Endodermal cell (in vitro differentiated cells): ENCODE measurements at regions not wholly inside any gene's neighbourhood (a gene's known extent, or its start where the extent isn't known, plus 50 kb on each side); places are given as distances from the start of the nearest gene placed in this dataset.

Experiments
- DNase-seq: peaks from one replicate; pipeline ENCODE4 v3.0.0-alpha.2; 2017
- H3K27ac ChIP-seq: 2 replicates; pipeline ENCODE4 v1.5.1; 2013; ENCODE audit warnings: mild to moderate bottlenecking, low read depth, low read length, moderate library complexity
- H3K27me3 ChIP-seq: 2 replicates; pipeline ENCODE4 v1.6.1; 2013; ENCODE audit warnings: mild to moderate bottlenecking, low read length, moderate library complexity; ENCODE audit not compliant: insufficient read depth, control insufficient read depth, poor library complexity, severe bottlenecking
- H3K36me3 ChIP-seq: 2 replicates; pipeline ENCODE4 v1.7.0; 2013; ENCODE audit warnings: mild to moderate bottlenecking, low read length, moderate library complexity; ENCODE audit not compliant: control insufficient read depth, insufficient read depth
- H3K4me1 ChIP-seq: one replicate; pipeline ENCODE4 v1.7.0; 2013; ENCODE audit warnings: low read length; ENCODE audit not compliant: control insufficient read depth, insufficient read depth
- H3K4me3 ChIP-seq: 2 replicates; pipeline ENCODE4 v1.5.1; 2013; ENCODE audit warnings: mild to moderate bottlenecking, low read length, moderate library complexity
- H3K9ac ChIP-seq: 2 replicates; pipeline ENCODE4 v1.6.1; 2013; ENCODE audit warnings: mild to moderate bottlenecking, low read length, moderate library complexity; ENCODE audit not compliant: poor library complexity, severe bottlenecking; ENCODE audit errors: extremely low read depth
- H3K9me3 ChIP-seq: 2 replicates; pipeline ENCODE4 v1.6.1; 2013; ENCODE audit warnings: mild to moderate bottlenecking, low read length, moderate library complexity; ENCODE audit not compliant: control insufficient read depth
- H3K27ac Mint-ChIP-seq: 2 replicates; pipeline ENCODE4 v1.8.0; 2020; ENCODE audit warnings: mixed read lengths
- H3K27me3 Mint-ChIP-seq: 2 replicates; pipeline ENCODE4 v1.8.0; 2021; ENCODE audit warnings: mild to moderate bottlenecking, mixed read lengths; ENCODE audit not compliant: insufficient read depth
- H3K36me3 Mint-ChIP-seq: 2 replicates; pipeline ENCODE4 v1.8.0; 2020; ENCODE audit warnings: low read depth, mixed read lengths
- H3K4me1 Mint-ChIP-seq: 2 replicates; pipeline ENCODE4 v1.8.0; 2020; ENCODE audit warnings: mixed read lengths
- H3K4me3 Mint-ChIP-seq: 2 replicates; pipeline ENCODE4 v1.8.0; 2020; ENCODE audit warnings: mild to moderate bottlenecking, moderate library complexity, mixed read lengths
- H3K9me3 Mint-ChIP-seq: 2 replicates; pipeline ENCODE4 v1.8.0; 2020; ENCODE audit warnings: mild to moderate bottlenecking, mixed read lengths
- CTCF ChIP-seq: fragments of 200-600 bp; sonication (generic); conservative IDR thresholded peaks from 2 replicates; pipeline ENCODE4 v1.5.0; 2021; ENCODE audit warnings: antibody characterized with exemption, mild to moderate bottlenecking
- WGBS, 2 experiments: methylation state at CpG; one replicate each; pipeline versions ENCODE4 v1.1.5 to v1.1.7; 2013; ENCODE audit warnings: missing lambda C conversion rate in 2 of 2, mixed read lengths in 1 of 2; ENCODE audit not compliant: insufficient coverage in 1 of 2, insufficient read length in 1 of 2; 5-methylcytosine and 5-hydroxymethylcytosine counted together

- Histone ChIP-seq H3K4me3 (no peak overlapping the region), H3K27me3 (no peaks in the 10 kb centered on the region), H3K9ac (no peak overlapping the region), H3K4me1 (peaks cover 4% of the 10 kb centered on the region), H3K9me3 (no peaks in the 10 kb centered on the region), H3K27ac (no peak overlapping the region), H3K36me3 (no peaks in the 10 kb centered on the region)
- WGBS, 2 experiments: 70 to 83% methylated on average over 2 to 5 of the region's 5 CpGs
- peaks cover 19% of the 10 kb centered on the region for H3K4me1 Mint-ChIP-seq
- no peaks in the 10 kb centered on the region for H3K36me3 Mint-ChIP-seq
- no peak for DNase-seq
- no peak for TF ChIP-seq CTCF
- H3K9me3 Mint-ChIP-seq: peaks cover 2% of the 10 kb centered on the region
- no peaks in the 10 kb centered on the region for H3K27me3 Mint-ChIP-seq
- H3K4me3 Mint-ChIP-seq: no peak overlapping the region
- no peak overlapping the region for H3K27ac Mint-ChIP-seq
Observed at GRCh38 chr2:18643326-18644114, 54.2 kb upstream of the NT5C1B start.

GRCh38 chr2:18641823-18642222, 52.5 kb upstream of the NT5C1B start:
- Histone ChIP-seq H3K4me3 (no peak overlapping the region), H3K9ac (no peak overlapping the region), H3K36me3 (no peaks in the 10 kb centered on the region), H3K27ac (no peak overlapping the region), H3K4me1 (no peaks in the 10 kb centered on the region), H3K9me3 (peaks cover 2% of the 10 kb centered on the region), H3K27me3 (no peaks in the 10 kb centered on the region)
- peaks cover 11% of the 10 kb centered on the region for H3K9me3 Mint-ChIP-seq
- no peak for TF ChIP-seq CTCF
- peaks cover 10% of the 10 kb centered on the region for H3K4me1 Mint-ChIP-seq
- no peak overlapping the region for H3K4me3 Mint-ChIP-seq
- H3K27me3 Mint-ChIP-seq: peaks cover 2% of the 10 kb centered on the region
- no peak overlapping the region for H3K27ac Mint-ChIP-seq
- H3K36me3 Mint-ChIP-seq: no peaks in the 10 kb centered on the region
- DNase-seq: no peak

- TF ChIP-seq CTCF: no peak
- H3K4me1 Mint-ChIP-seq: peaks cover 10% of the 10 kb centered on the region
- no peak for DNase-seq
- WGBS, 2 experiments: 83 to 90% methylated on average over 6 to 8 of the region's 8 CpGs
- Histone ChIP-seq H3K27ac (no peak overlapping the region), H3K36me3 (no peaks in the 10 kb centered on the region), H3K9ac (no peak overlapping the region), H3K4me3 (no peak overlapping the region), H3K4me1 (no peaks in the 10 kb centered on the region), H3K27me3 (no peaks in the 10 kb centered on the region), H3K9me3 (peaks cover 10% of the 10 kb centered on the region)
- H3K36me3 Mint-ChIP-seq: no peaks in the 10 kb centered on the region
- H3K4me3 Mint-ChIP-seq: no peak overlapping the region
- peaks cover 2% of the 10 kb centered on the region for H3K27me3 Mint-ChIP-seq
- H3K27ac Mint-ChIP-seq: no peak overlapping the region
- H3K9me3 Mint-ChIP-seq: peaks cover 28% of the 10 kb centered on the region
Observed at GRCh38 chr2:18639756-18640453, 50.5 kb upstream of the NT5C1B start.
